Left hindlimb (tissue), 1 donor: ENCODE measurements at regions not wholly inside any gene's neighbourhood (a gene's known extent, or its start where the extent isn't known, plus 50 kb on each side); places are given as distances from the start of the nearest gene placed in this dataset.

ENCODE experiments used
- DNase-seq: peaks from one replicate; pipeline ENCODE4 v3.0.0-alpha.2; 2018

DNA sequence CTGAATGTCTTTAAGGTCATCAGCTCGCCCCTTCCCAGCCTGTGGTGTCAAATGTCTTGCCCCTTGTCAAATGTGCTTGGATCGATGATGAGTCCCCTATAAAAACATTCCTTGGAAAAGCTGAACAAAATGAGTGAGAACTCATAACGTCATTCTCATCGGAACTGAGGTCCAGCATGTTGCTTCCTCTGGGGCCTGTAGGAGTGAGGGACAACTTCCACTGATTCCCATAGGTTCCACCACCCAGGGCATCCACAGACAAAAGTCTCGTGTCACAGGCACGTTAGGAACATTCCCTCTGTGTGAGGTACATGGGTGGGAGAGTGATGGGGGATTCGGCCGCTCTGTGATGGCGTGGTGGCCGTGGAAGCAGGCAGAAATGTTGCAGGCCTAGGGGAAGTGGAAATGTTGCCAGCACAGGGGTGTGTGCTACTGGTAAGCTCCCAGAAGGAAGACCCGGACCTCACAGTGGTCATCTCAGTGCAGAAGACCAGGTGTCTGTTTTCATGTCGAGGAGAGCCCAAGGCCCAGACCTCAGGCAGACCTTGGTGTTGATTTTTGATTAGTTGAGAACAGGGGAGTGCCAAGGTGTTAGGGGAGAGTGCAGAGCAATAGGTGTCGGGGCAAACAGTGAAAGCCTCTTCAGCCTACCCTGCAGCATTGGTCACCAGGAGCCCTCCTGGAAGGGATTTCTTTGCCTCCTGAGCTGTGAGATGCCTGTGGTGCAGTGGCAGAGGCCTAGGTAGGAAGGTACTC, 96.8 kb downstream of the SNRPN start:
- DNase-seq, result no peak

GRCh38 chr15:25052191-25052999, 97.6 kb downstream of the SNRPN start:
- no peak for DNase-seq

- DNase-seq, result no peak
Observed at GRCh38 chr15:25053000-25053815, 98.4 kb downstream of the SNRPN start.

DNA sequence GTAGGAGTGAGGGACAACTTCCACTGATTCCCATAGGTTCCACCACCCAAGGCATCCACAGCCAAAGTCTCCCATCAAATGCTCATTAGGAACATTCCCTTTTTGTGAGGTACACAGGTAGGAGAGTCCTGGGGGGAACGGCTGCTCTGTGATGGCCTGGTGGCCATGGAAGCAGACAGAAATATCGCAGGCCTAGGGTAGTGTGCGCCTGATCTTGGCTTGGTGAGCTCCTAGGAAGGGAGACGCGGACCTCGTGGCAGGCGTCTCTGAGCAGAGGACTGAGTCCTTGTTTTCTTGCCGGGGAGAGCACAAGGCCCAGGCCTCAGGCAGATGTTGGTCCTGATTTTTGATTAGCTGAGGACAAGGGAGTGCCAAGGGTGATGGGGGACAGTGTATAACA, 99.5 kb downstream of the SNRPN start:
- DNase-seq, result no peak

GRCh38 chr15:25054943-25055342, 100.2 kb downstream of the SNRPN start:
- DNase-seq, result no peak

GRCh38 chr15:25055356-25056068, 100.7 kb downstream of the SNRPN start:
- DNase-seq, result no peak

DNA sequence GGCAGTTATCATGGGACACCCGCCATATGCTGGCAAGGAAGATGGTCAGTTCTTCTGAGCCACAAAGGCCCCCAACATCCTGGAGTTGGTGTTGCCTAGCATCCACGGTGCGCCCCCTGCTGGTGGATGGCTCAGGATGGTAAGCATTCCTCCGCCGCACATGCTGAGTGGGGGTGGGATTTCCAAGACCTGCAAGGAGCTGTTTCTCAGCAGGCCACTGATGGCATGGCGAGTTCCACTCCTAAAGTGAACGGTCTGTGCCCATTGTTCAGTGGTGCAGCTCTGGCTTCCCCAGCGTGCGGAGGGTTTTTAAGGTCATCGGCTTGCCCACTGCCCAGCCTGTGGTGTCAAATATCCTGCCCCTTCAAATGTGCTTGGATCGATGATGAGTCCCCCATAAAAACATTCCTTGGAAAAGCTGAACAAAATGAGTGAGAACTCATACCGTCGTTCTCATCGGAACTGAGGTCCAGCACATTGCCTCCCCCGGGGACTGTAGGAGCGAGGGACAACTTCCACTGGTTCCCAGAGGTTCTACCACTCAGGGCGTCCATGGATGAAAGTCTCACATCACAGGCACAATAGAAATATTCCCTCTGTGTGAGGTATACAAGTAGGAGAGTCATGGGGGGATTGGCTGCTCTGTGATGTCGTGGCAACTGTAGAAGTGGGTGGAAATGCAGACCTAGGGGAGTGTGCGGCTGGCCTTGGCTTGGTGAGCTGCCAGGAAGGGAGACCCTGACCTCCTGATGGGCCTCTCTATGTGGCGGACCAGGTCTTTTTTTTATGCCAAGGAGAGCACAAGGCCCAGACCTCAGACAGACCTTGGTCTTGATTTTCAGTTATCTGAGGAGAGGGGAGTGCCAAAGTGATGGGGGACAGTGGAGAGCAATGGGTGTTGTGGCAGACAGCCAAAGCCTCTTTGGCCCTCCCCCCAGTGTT, 102.0 kb downstream of the SNRPN start:
- no peak for DNase-seq

GRCh38 chr15:25057574-25057973, 102.8 kb downstream of the SNRPN start:
- DNase-seq, result no peak

- DNase-seq, result no peak
Observed at GRCh38 chr15:25058080-25058785, 103.4 kb downstream of the SNRPN start.

GRCh38 chr15:25059698-25060471, 105.1 kb downstream of the SNRPN start:
- no peak for DNase-seq

- no peak for DNase-seq
Observed at GRCh38 chr15:25060472-25060803, 105.7 kb downstream of the SNRPN start.

DNA sequence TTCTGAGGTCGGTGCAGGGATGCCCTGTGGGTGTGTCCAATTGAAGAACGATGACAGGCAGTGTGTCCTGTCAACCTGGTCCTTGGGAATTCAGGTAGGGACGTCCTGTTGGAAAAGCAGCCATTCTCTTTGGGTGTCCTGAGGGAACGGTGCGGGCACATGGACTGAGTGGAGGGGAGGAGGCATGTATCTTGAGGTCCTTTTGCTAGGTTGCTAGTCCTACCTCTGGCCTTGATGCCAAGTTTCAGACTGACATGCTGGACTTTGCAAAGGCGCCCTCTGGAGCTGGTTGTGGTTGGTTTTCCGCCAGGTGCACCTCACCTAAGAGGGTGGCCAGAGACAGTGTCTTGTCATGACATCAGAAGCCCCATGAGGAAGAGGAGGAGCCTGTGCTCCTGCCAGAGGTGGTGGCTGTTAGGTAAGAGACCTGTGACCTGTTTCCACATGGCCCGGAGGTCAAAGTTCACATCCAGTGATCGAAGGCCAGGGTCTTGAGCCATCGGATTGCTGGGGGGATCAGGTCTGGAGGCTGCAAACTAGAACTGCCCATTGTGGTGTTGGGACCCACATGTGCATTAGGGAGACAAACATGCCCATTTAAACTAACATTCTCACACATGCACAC, 106.3 kb downstream of the SNRPN start:
- DNase-seq, result no peak

GRCh38 chr15:25061808-25062550, 107.2 kb downstream of the SNRPN start:
- no peak for DNase-seq

- no peak for DNase-seq
Observed at GRCh38 chr15:25062551-25063430, 108.0 kb downstream of the SNRPN start.

GRCh38 chr15:25065286-25065685, 110.5 kb downstream of the SNRPN start:
- no peak for DNase-seq

GRCh38 chr15:25065876-25066275, 111.1 kb downstream of the SNRPN start:
- DNase-seq, result no peak

- no peak for DNase-seq
Observed at GRCh38 chr15:25066708-25067107, 111.9 kb downstream of the SNRPN start.
